ENCODE measurements at regions not wholly inside any gene's neighbourhood (a gene's known extent, or its start where the extent isn't known, plus 50 kb on each side); places are given as distances from the start of the nearest gene placed in this dataset.

DNA sequence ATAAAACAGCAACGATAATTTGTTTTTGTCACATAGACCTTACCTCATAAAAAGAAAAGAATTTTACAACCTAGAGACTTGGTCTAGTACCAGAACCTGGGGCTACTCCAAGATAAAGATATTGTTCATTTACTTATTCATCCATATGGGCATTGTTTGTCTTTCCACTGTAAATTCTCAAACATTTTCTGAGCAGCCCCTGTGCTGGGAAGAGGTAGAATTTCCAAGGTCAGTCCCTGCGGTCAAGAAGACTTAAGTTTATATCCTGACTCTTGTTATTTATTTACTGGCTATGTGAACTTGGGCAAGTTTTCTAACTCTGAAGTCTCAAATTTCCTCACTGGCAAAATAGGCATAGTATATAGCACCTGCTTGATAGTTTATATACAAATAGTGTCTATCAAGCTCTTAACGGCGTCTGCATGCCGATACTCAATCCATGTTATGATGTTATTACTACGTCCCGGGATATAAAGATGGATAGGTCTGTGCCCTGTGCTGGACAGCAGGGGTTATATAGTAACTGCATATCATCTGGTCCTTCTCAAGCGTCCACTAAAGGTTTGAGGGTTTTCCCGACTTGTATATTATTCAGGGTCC is 222.1 kb upstream of the TAPT1 start:
- DNase-seq, result no peak
- POLR2A ChIA-PET (ENCODE audit: unreplicated experiment), result no interaction called here
- H3K36me3 ChIP-seq (ENCODE audit: low read depth), result no peaks in the 10 kb centered on the region
- intact Hi-C loops (cut with micrococcal nuclease; ENCODE audit: unreplicated experiment), result loop anchor here (10.0 kb wide), 3 partner anchors 154 to 644 kb away; no protein-coding TSS in a partner anchor
- no peaks in the 10 kb centered on the region for H3K9me2 ChIP-seq (ENCODE audit: insufficient read depth)
- H3K4me1 ChIP-seq (replicated peaks; ENCODE audit: insufficient read depth), result no peaks in the 10 kb centered on the region
- H3K27me3 ChIP-seq (ENCODE audit: insufficient read depth, low read depth), result no peaks in the 10 kb centered on the region; the same call in 1 of the 2 replicates
- H3K4me2 ChIP-seq, result no peak overlapping the region
- BruUV-seq (replicated peaks), result no TSS peak
- H3K4me3 ChIP-seq, result no peak overlapping the region
- H3K9me3 ChIP-seq (ENCODE audit: insufficient read depth, low read depth), result no peaks in the 10 kb centered on the region
- no peaks in the 10 kb centered on the region for H3F3A ChIP-seq (ENCODE audit: insufficient read depth, low read depth)
- H2AFZ ChIP-seq, result no peak overlapping the region
- H4K20me1 ChIP-seq (ENCODE audit: insufficient read depth), result no peaks in the 10 kb centered on the region
- CTCF ChIA-PET, result no interaction called here
- no peak for TF ChIP-seq EZH2 (IDR thresholded peaks at IDR 0.05; ENCODE audit: low read depth)
- TF ChIP-seq, protein P1, sequence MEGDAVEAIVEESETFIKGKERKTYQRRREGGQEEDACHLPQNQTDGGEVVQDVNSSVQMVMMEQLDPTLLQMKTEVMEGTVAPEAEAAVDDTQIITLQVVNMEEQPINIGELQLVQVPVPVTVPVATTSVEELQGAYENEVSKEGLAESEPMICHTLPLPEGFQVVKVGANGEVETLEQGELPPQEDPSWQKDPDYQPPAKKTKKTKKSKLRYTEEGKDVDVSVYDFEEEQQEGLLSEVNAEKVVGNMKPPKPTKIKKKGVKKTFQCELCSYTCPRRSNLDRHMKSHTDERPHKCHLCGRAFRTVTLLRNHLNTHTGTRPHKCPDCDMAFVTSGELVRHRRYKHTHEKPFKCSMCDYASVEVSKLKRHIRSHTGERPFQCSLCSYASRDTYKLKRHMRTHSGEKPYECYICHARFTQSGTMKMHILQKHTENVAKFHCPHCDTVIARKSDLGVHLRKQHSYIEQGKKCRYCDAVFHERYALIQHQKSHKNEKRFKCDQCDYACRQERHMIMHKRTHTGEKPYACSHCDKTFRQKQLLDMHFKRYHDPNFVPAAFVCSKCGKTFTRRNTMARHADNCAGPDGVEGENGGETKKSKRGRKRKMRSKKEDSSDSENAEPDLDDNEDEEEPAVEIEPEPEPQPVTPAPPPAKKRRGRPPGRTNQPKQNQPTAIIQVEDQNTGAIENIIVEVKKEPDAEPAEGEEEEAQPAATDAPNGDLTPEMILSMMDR (conservative IDR thresholded peaks at IDR 0.05), result no peak
- no peak overlapping the region for H3K27ac ChIP-seq
- H3K79me2 ChIP-seq (ENCODE audit: low read depth), result no peaks in the 10 kb centered on the region

- H3K4me3 ChIP-seq, result no peak overlapping the region
- TF ChIP-seq, protein P1 (conservative IDR thresholded peaks at IDR 0.05), result peak; percentile 65
- no peak for TF ChIP-seq EZH2 (IDR thresholded peaks at IDR 0.05; ENCODE audit: low read depth)
- H2AFZ ChIP-seq, result no peak overlapping the region
- POLR2A ChIA-PET (ENCODE audit: unreplicated experiment), result no interaction called here
- no peaks in the 10 kb centered on the region for H3K4me1 ChIP-seq (replicated peaks; ENCODE audit: insufficient read depth)
- CTCF ChIA-PET, result no interaction called here
- no peaks in the 10 kb centered on the region for H4K20me1 ChIP-seq (ENCODE audit: insufficient read depth)
- H3K36me3 ChIP-seq (ENCODE audit: low read depth), result no peaks in the 10 kb centered on the region
- H3K9me2 ChIP-seq (ENCODE audit: insufficient read depth), result no peaks in the 10 kb centered on the region
- H3K27me3 ChIP-seq (ENCODE audit: insufficient read depth, low read depth), result no peaks in the 10 kb centered on the region
- no peaks in the 10 kb centered on the region for H3K79me2 ChIP-seq (ENCODE audit: low read depth)
- H3K9me3 ChIP-seq (ENCODE audit: insufficient read depth, low read depth), result no peaks in the 10 kb centered on the region; the same call in 1 of the 2 replicates
- BruUV-seq (replicated peaks), result no TSS peak
- no peak overlapping the region for H3K27ac ChIP-seq
- no peak for DNase-seq
- no peaks in the 10 kb centered on the region for H3F3A ChIP-seq (ENCODE audit: insufficient read depth, low read depth)
- no peak overlapping the region for H3K4me2 ChIP-seq
- intact Hi-C loops (cut with micrococcal nuclease; ENCODE audit: unreplicated experiment), result loop anchor here (10.0 kb wide), 3 partner anchors 149 to 639 kb away; no protein-coding TSS in a partner anchor
Observed at GRCh38 chr4:16443504-16444088, 217.3 kb upstream of the TAPT1 start.

DNA sequence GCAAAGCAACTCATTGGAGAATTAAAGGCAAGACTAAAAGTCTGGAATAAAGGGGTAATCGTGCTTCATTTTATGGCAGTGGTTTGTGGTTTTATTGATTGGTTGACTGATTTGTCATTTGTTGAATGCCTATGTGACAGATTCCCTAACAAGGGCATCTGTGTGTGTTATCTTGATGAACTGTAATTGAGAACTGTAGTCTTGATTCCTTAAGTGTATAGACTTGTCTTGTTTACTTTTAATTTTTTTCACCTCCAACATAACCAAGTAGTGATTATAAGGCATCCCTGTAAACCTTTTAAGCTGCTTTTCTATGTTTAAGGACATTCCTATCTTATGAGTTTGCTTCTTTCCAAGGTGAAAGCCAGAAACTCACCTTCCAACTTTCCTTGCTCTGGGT is 216.0 kb upstream of the TAPT1 start:
- intact Hi-C loops (cut with micrococcal nuclease; ENCODE audit: unreplicated experiment), result loop anchor here (10.0 kb wide), 3 partner anchors 147 to 637 kb away; no protein-coding TSS in a partner anchor
- Histone ChIP-seq H3K27me3 (ENCODE audit: insufficient read depth, low read depth) (no peaks in the 10 kb centered on the region), H3F3A (ENCODE audit: insufficient read depth, low read depth) (no peaks in the 10 kb centered on the region), H3K79me2 (ENCODE audit: low read depth) (no peaks in the 10 kb centered on the region), H3K4me2 (no peak overlapping the region), H3K9me2 (ENCODE audit: insufficient read depth) (no peaks in the 10 kb centered on the region), H3K4me3 (no peak overlapping the region), H3K9me3 (ENCODE audit: insufficient read depth, low read depth) (no peaks in the 10 kb centered on the region; the same call in 1 of the 2 replicates), H4K20me1 (ENCODE audit: insufficient read depth) (no peaks in the 10 kb centered on the region), H2AFZ (no peak overlapping the region), H3K36me3 (ENCODE audit: low read depth) (no peaks in the 10 kb centered on the region), H3K4me1 (replicated peaks; ENCODE audit: insufficient read depth) (no peaks in the 10 kb centered on the region), H3K27ac (no peak overlapping the region)
- POLR2A ChIA-PET (ENCODE audit: unreplicated experiment), result no interaction called here
- no peak for TF ChIP-seq EZH2 (IDR thresholded peaks at IDR 0.05; ENCODE audit: low read depth)
- TF ChIP-seq, protein P1 (conservative IDR thresholded peaks at IDR 0.05), result no peak
- no TSS peak for BruUV-seq (replicated peaks)
- DNase-seq, result no peak
- CTCF ChIA-PET, result no interaction called here

Data from PC-9 (cell line).